Effector memory CD8-positive, alpha-beta T cell (primary cell): ENCODE measurements at regions not wholly inside any gene's neighbourhood (a gene's known extent, or its start where the extent isn't known, plus 50 kb on each side); places are given as distances from the start of the nearest gene placed in this dataset.
"Not testable (repeated sequence)": the region's sequence is repeated elsewhere in the genome, so short reads cannot be mapped to it uniquely, and the experiment has no call there.

Source experiments
- ATAC-seq: fragments of 150-1000 bp; cut with Tn5 transposase; replicated peaks from 2 replicates; pipeline ENCODE4 v1.10.0; 2021; ENCODE audit warnings: mild to moderate bottlenecking, moderate library complexity
- DNase-seq, 3 experiments: peaks; one replicate each; pipeline ENCODE4 v3.0.0; 2021
- H3K27ac Mint-ChIP-seq, 2 donors: one replicate each; pipeline ENCODE4 v1.8.0; 2022; ENCODE audit warnings: mild to moderate bottlenecking in 2 of 2, mixed read lengths in 2 of 2, moderate library complexity in 2 of 2
- H3K27me3 Mint-ChIP-seq, 2 donors: one replicate each; pipeline ENCODE4 v1.8.0; 2022; ENCODE audit warnings: mixed read lengths in 2 of 2
- H3K36me3 Mint-ChIP-seq: one replicate; pipeline ENCODE4 v1.8.0; 2022; ENCODE audit warnings: mild to moderate bottlenecking, moderate library complexity, mixed read lengths; ENCODE audit not compliant: insufficient read depth
- H3K4me1 Mint-ChIP-seq, 2 donors: one replicate each; pipeline ENCODE4 v1.8.0; 2022; ENCODE audit warnings: low read depth in 2 of 2, mixed read lengths in 2 of 2
- H3K4me3 Mint-ChIP-seq, 2 donors: one replicate each; pipeline ENCODE4 v1.8.0; 2022; ENCODE audit warnings: mild to moderate bottlenecking in 2 of 2, mixed read lengths in 2 of 2, moderate library complexity in 2 of 2
- H3K9me3 Mint-ChIP-seq, 2 donors: one replicate each; pipeline ENCODE4 v1.8.0; 2022; ENCODE audit warnings: mixed read lengths in 2 of 2

- Mint-ChIP-seq H3K27me3 (peaks cover 6 to 16% of the 10 kb centered on the region in 2 donors), H3K4me3 (no peak overlapping the region), H3K4me1 (no peaks in the 10 kb centered on the region), H3K36me3 (no peaks in the 10 kb centered on the region), H3K9me3 (no peaks in the 10 kb centered on the region), H3K27ac (no peak overlapping the region)
- no peak for DNase-seq
- no peak for ATAC-seq
Observed at GRCh38 chr2:84083984-84084383, 375.1 kb downstream of the SUCLG1 start.

GRCh38 chr2:84078471-84078870 lies 380.6 kb downstream of the SUCLG1 start:
- DNase-seq: no peak
- Mint-ChIP-seq H3K27ac (no peak overlapping the region), H3K4me3 (no peak overlapping the region), H3K36me3 (no peaks in the 10 kb centered on the region), H3K9me3 (no peaks in the 10 kb centered on the region), H3K27me3 (no peaks in the 10 kb centered on the region), H3K4me1 (no peaks in the 10 kb centered on the region)
- ATAC-seq: no peak

GRCh38 chr2:84077496-84077895 lies 381.6 kb downstream of the SUCLG1 start:
- Mint-ChIP-seq H3K27ac (no peak overlapping the region), H3K27me3 (no peaks in the 10 kb centered on the region), H3K9me3 (no peaks in the 10 kb centered on the region), H3K4me3 (no peak overlapping the region), H3K4me1 (no peaks in the 10 kb centered on the region), H3K36me3 (no peaks in the 10 kb centered on the region)
- no peak for ATAC-seq
- no peak for DNase-seq

- no peaks in the 10 kb centered on the region for H3K36me3 Mint-ChIP-seq
- H3K4me3 Mint-ChIP-seq: no peak overlapping the region
- H3K4me1 Mint-ChIP-seq: no peaks in the 10 kb centered on the region
- DNase-seq (no peak), ATAC-seq (no peak)
- H3K27ac Mint-ChIP-seq: no peak overlapping the region
- H3K27me3 Mint-ChIP-seq: peaks cover 0 to 6% of the 10 kb centered on the region in 2 donors
- peaks cover 0 to 2% of the 10 kb centered on the region in 2 donors for H3K9me3 Mint-ChIP-seq
Observed at GRCh38 chr2:84071050-84071449, 388.0 kb downstream of the SUCLG1 start.

- no peaks in the 10 kb centered on the region for H3K4me1 Mint-ChIP-seq
Observed at GRCh38 chr2:84065857-84066256, 393.2 kb downstream of the SUCLG1 start.

GRCh38 chr2:84057917-84058560 lies 401.0 kb downstream of the SUCLG1 start:
- no peaks in the 10 kb centered on the region for H3K4me1 Mint-ChIP-seq
- peaks cover 0 to 9% of the 10 kb centered on the region in 2 donors for H3K27me3 Mint-ChIP-seq
- ATAC-seq (no peak), DNase-seq (no peak)
- no peaks in the 10 kb centered on the region for H3K36me3 Mint-ChIP-seq
- no peaks in the 10 kb centered on the region for H3K9me3 Mint-ChIP-seq
- H3K27ac Mint-ChIP-seq: no peak overlapping the region
- no peak overlapping the region for H3K4me3 Mint-ChIP-seq

More at GRCh38 chr2:84065857-84066256, 393.2 kb downstream of the SUCLG1 start:
- ATAC-seq: no peak
- Mint-ChIP-seq H3K27me3 (peaks cover 6 to 13% of the 10 kb centered on the region in 2 donors), H3K36me3 (no peaks in the 10 kb centered on the region), H3K4me3 (no peak overlapping the region), H3K9me3 (peaks cover 0 to 2% of the 10 kb centered on the region in 2 donors), H3K27ac (no peak overlapping the region)
- DNase-seq: no peak

GRCh38 chr2:84055816-84056215 lies 403.3 kb downstream of the SUCLG1 start:
- no peaks in the 10 kb centered on the region for H3K36me3 Mint-ChIP-seq
- DNase-seq: no peak
- H3K9me3 Mint-ChIP-seq: no peaks in the 10 kb centered on the region
- no peak overlapping the region for H3K4me3 Mint-ChIP-seq
- no peaks in the 10 kb centered on the region for H3K4me1 Mint-ChIP-seq
- H3K27ac Mint-ChIP-seq: no peak overlapping the region
- peaks cover 0 to 1% of the 10 kb centered on the region in 2 donors for H3K27me3 Mint-ChIP-seq
- ATAC-seq: no peak

GRCh38 chr2:84054577-84054976 lies 404.5 kb downstream of the SUCLG1 start:
- not testable (repeated sequence) for H3K27me3 Mint-ChIP-seq, H3K4me3 Mint-ChIP-seq, DNase-seq, H3K4me1 Mint-ChIP-seq, H3K36me3 Mint-ChIP-seq, H3K9me3 Mint-ChIP-seq, ATAC-seq, H3K27ac Mint-ChIP-seq

- Mint-ChIP-seq H3K4me1 (no peaks in the 10 kb centered on the region), H3K4me3 (no peak overlapping the region), H3K27ac (no peak overlapping the region), H3K27me3 (no peaks in the 10 kb centered on the region), H3K36me3 (no peaks in the 10 kb centered on the region), H3K9me3 (no peaks in the 10 kb centered on the region)
- DNase-seq: no peak
- ATAC-seq: no peak
Observed at GRCh38 chr2:84052913-84053312, 406.2 kb downstream of the SUCLG1 start.

- ATAC-seq (no peak), DNase-seq (no peak)
- Mint-ChIP-seq H3K36me3 (no peaks in the 10 kb centered on the region), H3K4me1 (no peaks in the 10 kb centered on the region), H3K4me3 (no peak overlapping the region), H3K27me3 (no peaks in the 10 kb centered on the region), H3K27ac (no peak overlapping the region), H3K9me3 (no peaks in the 10 kb centered on the region)
Observed at GRCh38 chr2:84052043-84052442, 407.0 kb downstream of the SUCLG1 start.

- Mint-ChIP-seq H3K4me3 (no peak overlapping the region), H3K36me3 (no peaks in the 10 kb centered on the region), H3K9me3 (no peaks in the 10 kb centered on the region), H3K27me3 (peaks cover 0 to 8% of the 10 kb centered on the region in 2 donors), H3K4me1 (no peaks in the 10 kb centered on the region), H3K27ac (no peak overlapping the region)
- DNase-seq (no peak), ATAC-seq (no peak)
Observed at GRCh38 chr2:84048964-84049363, 410.1 kb downstream of the SUCLG1 start.

- Mint-ChIP-seq H3K4me3 (no peak overlapping the region), H3K4me1 (no peaks in the 10 kb centered on the region), H3K36me3 (no peaks in the 10 kb centered on the region), H3K27ac (no peak overlapping the region), H3K27me3 (peaks cover 0 to 8% of the 10 kb centered on the region in 2 donors), H3K9me3 (no peaks in the 10 kb centered on the region)
- DNase-seq: no peak
- no peak for ATAC-seq
Observed at GRCh38 chr2:84041506-84041905, 417.6 kb downstream of the SUCLG1 start.

- peaks cover 0 to 8% of the 10 kb centered on the region in 2 donors for H3K27me3 Mint-ChIP-seq
- H3K4me1 Mint-ChIP-seq: no peaks in the 10 kb centered on the region
- no peaks in the 10 kb centered on the region for H3K36me3 Mint-ChIP-seq
- ATAC-seq: no peak
- H3K27ac Mint-ChIP-seq: no peak overlapping the region
- no peak for DNase-seq
- no peaks in the 10 kb centered on the region for H3K9me3 Mint-ChIP-seq
- no peak overlapping the region for H3K4me3 Mint-ChIP-seq
Observed at GRCh38 chr2:84040281-84040680, 418.8 kb downstream of the SUCLG1 start.

GRCh38 chr2:84038866-84039265 lies 420.2 kb downstream of the SUCLG1 start:
- no peak for DNase-seq
- no peaks in the 10 kb centered on the region for H3K9me3 Mint-ChIP-seq
- H3K4me3 Mint-ChIP-seq: no peak overlapping the region

More at GRCh38 chr2:84038866-84039265, 420.2 kb downstream of the SUCLG1 start:
- ATAC-seq: no peak
- Mint-ChIP-seq H3K27me3 (no peaks in the 10 kb centered on the region), H3K4me1 (peaks cover 0 to 2% of the 10 kb centered on the region in 2 donors), H3K36me3 (no peaks in the 10 kb centered on the region), H3K27ac (no peak overlapping the region)
